ENCODE measurements at regions not wholly inside any gene's neighbourhood (a gene's known extent, or its start where the extent isn't known, plus 50 kb on each side); places are given as distances from the start of the nearest gene placed in this dataset.

GRCh38 chr18:28607991-28608390, 431.1 kb upstream of the CDH2 start (continued):
- TF ChIP-seq ZNF276 (CRISPR knock-in tag; IDR thresholded peaks at IDR 0.05; ENCODE audit: low read depth) (no peak), PREB (CRISPR knock-in tag; IDR thresholded peaks at IDR 0.05) (no peak), ZNF33A (CRISPR knock-in tag; IDR thresholded peaks at IDR 0.05; ENCODE audit: borderline replicate concordance) (no peak)

GRCh38 chr18:28606686-28607085, 429.8 kb upstream of the CDH2 start:
- no peak overlapping the region for H3K27ac ChIP-seq (ENCODE audit: extremely low read length, insufficient read depth, low read length)
- no TSS peak for BruUV-seq (replicated peaks)
- H3K4me1 ChIP-seq (ENCODE audit: insufficient read depth, low read length), result no peaks in the 10 kb centered on the region
- H3K79me2 ChIP-seq (ENCODE audit: insufficient read depth, low read length), result no peaks in the 10 kb centered on the region
- POLR2A ChIA-PET, result no interaction called here
- ATAC-seq, result no peak
- H2AFZ ChIP-seq (ENCODE audit: low read length), result no peak overlapping the region
- FAIRE-seq, result no peak
- no peak overlapping the region for H3K4me3 ChIP-seq (replicated peaks in 1 of 3; ENCODE audit: insufficient read depth in 1 of 3, low read depth in 2 of 3, low read length in 3 of 3)
- in situ Hi-C loops (cut with HindIII; ENCODE audit: extremely low pct_ligation_motif_present, low pct_unique_long_range_greater_than_20kb) (no loop called here), intact Hi-C loops (cut with micrococcal nuclease; ENCODE audit: unreplicated experiment) (no loop called here)
- WGBS (ENCODE audit: low lambda C conversion rate), result 0% methylated on average over 2 of the region's 2 CpGs
- H4K20me1 ChIP-seq (ENCODE audit: insufficient read depth, low read length), result no peaks in the 10 kb centered on the region
- peaks cover 6% of the 10 kb centered on the region; the same call in 1 of the 2 replicates for H3K9me3 ChIP-seq (ENCODE audit: low read length)
- CTCF ChIA-PET (ENCODE audit: low intra/inter-chr PET ratio, low total read pairs), result no interaction called here
- no peak for DNase-seq (ENCODE audit: low spot score)
- no peak overlapping the region for H3K9ac ChIP-seq (ENCODE audit: insufficient read depth, low read depth, low read length)
- no peaks in the 10 kb centered on the region for H3K27me3 ChIP-seq (ENCODE audit: control insufficient read depth in 1 of 2, insufficient read depth in 2 of 2, low read length in 2 of 2)
- no peaks in the 10 kb centered on the region for H3K36me3 ChIP-seq (replicated peaks in 1 of 2; ENCODE audit: control insufficient read depth in 1 of 2, insufficient read depth in 2 of 2, low read length in 2 of 2)
- no peak overlapping the region for H3K4me2 ChIP-seq (ENCODE audit: low read depth, low read length)
- no peak for TF ChIP-seq YY1 (IDR thresholded peaks at IDR 0.05; ENCODE audit: insufficient read depth, insufficient replicate concordance, low read depth, low read length)
- TF ChIP-seq ZSCAN5A (CRISPR knock-in tag; IDR thresholded peaks at IDR 0.05; ENCODE audit: borderline replicate concordance), result no peak
- TF ChIP-seq, protein P1, sequence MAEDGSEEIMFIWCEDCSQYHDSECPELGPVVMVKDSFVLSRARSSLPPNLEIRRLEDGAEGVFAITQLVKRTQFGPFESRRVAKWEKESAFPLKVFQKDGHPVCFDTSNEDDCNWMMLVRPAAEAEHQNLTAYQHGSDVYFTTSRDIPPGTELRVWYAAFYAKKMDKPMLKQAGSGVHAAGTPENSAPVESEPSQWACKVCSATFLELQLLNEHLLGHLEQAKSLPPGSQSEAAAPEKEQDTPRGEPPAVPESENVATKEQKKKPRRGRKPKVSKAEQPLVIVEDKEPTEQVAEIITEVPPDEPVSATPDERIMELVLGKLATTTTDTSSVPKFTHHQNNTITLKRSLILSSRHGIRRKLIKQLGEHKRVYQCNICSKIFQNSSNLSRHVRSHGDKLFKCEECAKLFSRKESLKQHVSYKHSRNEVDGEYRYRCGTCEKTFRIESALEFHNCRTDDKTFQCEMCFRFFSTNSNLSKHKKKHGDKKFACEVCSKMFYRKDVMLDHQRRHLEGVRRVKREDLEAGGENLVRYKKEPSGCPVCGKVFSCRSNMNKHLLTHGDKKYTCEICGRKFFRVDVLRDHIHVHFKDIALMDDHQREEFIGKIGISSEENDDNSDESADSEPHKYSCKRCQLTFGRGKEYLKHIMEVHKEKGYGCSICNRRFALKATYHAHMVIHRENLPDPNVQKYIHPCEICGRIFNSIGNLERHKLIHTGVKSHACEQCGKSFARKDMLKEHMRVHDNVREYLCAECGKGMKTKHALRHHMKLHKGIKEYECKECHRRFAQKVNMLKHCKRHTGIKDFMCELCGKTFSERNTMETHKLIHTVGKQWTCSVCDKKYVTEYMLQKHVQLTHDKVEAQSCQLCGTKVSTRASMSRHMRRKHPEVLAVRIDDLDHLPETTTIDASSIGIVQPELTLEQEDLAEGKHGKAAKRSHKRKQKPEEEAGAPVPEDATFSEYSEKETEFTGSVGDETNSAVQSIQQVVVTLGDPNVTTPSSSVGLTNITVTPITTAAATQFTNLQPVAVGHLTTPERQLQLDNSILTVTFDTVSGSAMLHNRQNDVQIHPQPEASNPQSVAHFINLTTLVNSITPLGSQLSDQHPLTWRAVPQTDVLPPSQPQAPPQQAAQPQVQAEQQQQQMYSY (CRISPR knock-in tag; IDR thresholded peaks at IDR 0.05), result no peak
- TF ChIP-seq ZBTB39 (CRISPR knock-in tag; IDR thresholded peaks at IDR 0.05), result no peak
- no peak for TF ChIP-seq ETV6 (CRISPR knock-in tag; conservative IDR thresholded peaks at IDR 0.05)
- no peak for TF ChIP-seq ZNF709 (CRISPR knock-in tag; IDR thresholded peaks at IDR 0.05)
- TF ChIP-seq, protein P2, sequence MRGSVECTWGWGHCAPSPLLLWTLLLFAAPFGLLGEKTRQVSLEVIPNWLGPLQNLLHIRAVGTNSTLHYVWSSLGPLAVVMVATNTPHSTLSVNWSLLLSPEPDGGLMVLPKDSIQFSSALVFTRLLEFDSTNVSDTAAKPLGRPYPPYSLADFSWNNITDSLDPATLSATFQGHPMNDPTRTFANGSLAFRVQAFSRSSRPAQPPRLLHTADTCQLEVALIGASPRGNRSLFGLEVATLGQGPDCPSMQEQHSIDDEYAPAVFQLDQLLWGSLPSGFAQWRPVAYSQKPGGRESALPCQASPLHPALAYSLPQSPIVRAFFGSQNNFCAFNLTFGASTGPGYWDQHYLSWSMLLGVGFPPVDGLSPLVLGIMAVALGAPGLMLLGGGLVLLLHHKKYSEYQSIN (CRISPR knock-in tag; IDR thresholded peaks at IDR 0.05; ENCODE audit: borderline replicate concordance), result no peak
- TF ChIP-seq ERF (CRISPR knock-in tag; IDR thresholded peaks at IDR 0.05), result no peak
